HCT116 (cell line): ENCODE measurements at regions not wholly inside any gene's neighbourhood (a gene's known extent, or its start where the extent isn't known, plus 50 kb on each side); places are given as distances from the start of the nearest gene placed in this dataset.

Source experiments
- ATAC-seq: fragments of 200-7000 bp; cut with Tn5 transposase; 2 replicates; pipeline ENCODE4 v1.9.1; 2020; ENCODE audit warnings: mild to moderate bottlenecking, moderate library complexity
- BruUV-seq: library from RNA; stranded (reverse); fragments of 400-500 nt; replicated peaks from 2 replicates; lab custom pipeline; 2021; lab: Mats Ljungman, UMichigan
- CTCF ChIA-PET: fragments of 300-600 bp; sonication (Branson Sonifier 250); formaldehyde crosslinking; loops from one replicate; lab custom pipeline; 2021; ENCODE audit warnings: antibody characterized with exemption; lab: Charles Lee
- POLR2A ChIA-PET: fragments of 300-600, 350-600 bp; sonication (Branson Sonifier 250); formaldehyde crosslinking; loops from one replicate; lab custom pipeline; 2021; ENCODE audit warnings: antibody characterized with exemption; lab: Charles Lee
- RAD21 ChIA-PET, 2 experiments: fragments of 300-600 bp; sonication (Branson Sonifier 250); formaldehyde crosslinking; loops; one replicate each; lab custom pipeline; 2023; ENCODE audit warnings: low total read pairs in 2 of 2; ENCODE audit not compliant: uncharacterized antibody in 2 of 2, unreplicated experiment in 2 of 2, low non-redundant PET in 1 of 2; lab: Charles Lee
- DNase-seq: peaks from one replicate; pipeline ENCODE4 v3.0.0-alpha.2; 2010; ENCODE audit warnings: low read depth, low spot score
- H2AFZ ChIP-seq: fragments of 200-600 bp; shearing (Covaris generic), sonication (generic); 2 replicates; pipeline ENCODE4 v1.6.1; 2017; ENCODE audit warnings: low read depth, mixed run types, mixed read lengths, antibody characterized with exemption, low read length; ENCODE audit not compliant: poor library complexity, severe bottlenecking
- H3K27ac ChIP-seq: 2 replicates; pipeline ENCODE4 v1.5.1; 2012; ENCODE audit warnings: low read depth, low read length
- H3K27me3 ChIP-seq: fragments of 200-600 bp; sonication (generic); 2 replicates; pipeline ENCODE4 v1.6.1; 2016; ENCODE audit warnings: mixed run types, low read length, mixed read lengths; ENCODE audit not compliant: insufficient read depth
- H3K36me3 ChIP-seq, 2 experiments: fragments of 200-500 bp in 1 of 2; fragments of 200-600 bp in 1 of 2; sonication (Bioruptor generic) in 1 of 2; sonication (generic) in 1 of 2; 2 replicates each; pipeline versions ENCODE4 v1.5.1 to v1.6.1; 2014 to 2016; ENCODE audit warnings: low read length in 2 of 2, inconsistent platforms in 1 of 2, mixed read lengths in 1 of 2, mixed run types in 1 of 2; ENCODE audit not compliant: insufficient read depth in 2 of 2, control insufficient read depth in 1 of 2
- H3K4me1 ChIP-seq, 2 experiments: fragments of 200-600 bp in 1 of 2; sonication (generic) in 1 of 2; 2 replicates each; pipeline versions ENCODE4 v1.5.1 to v1.6.1; 2012 to 2017; ENCODE audit warnings: low read length in 2 of 2, inconsistent platforms in 1 of 2, mild to moderate bottlenecking in 1 of 2, mixed read lengths in 1 of 2, mixed run types in 1 of 2, moderate library complexity in 1 of 2; ENCODE audit not compliant: insufficient read depth in 2 of 2, control insufficient read depth in 1 of 2
- H3K4me2 ChIP-seq: fragments of 200-600 bp; sonication (generic); 2 replicates; pipeline ENCODE4 v1.6.1; 2017; ENCODE audit warnings: mixed run types, low read length, mixed read lengths
- H3K4me3 ChIP-seq, 2 experiments: fragments of 200-600 bp in 1 of 2; sonication (generic) in 1 of 2; replicated peaks in 1 of 2; 2 replicates each; pipeline ENCODE4 v1.5.1; 2011 to 2016; ENCODE audit warnings: low read length in 2 of 2, control low read depth in 1 of 2, low read depth in 1 of 2, mild to moderate bottlenecking in 1 of 2, mixed read lengths in 1 of 2, mixed run types in 1 of 2
- H3K79me2 ChIP-seq: fragments of 200-600 bp; sonication (generic); 2 replicates; pipeline ENCODE4 v1.6.1; 2017; ENCODE audit warnings: mild to moderate bottlenecking, mixed run types, low read length, moderate library complexity, mixed read lengths; ENCODE audit not compliant: insufficient read depth
- H3K9ac ChIP-seq: fragments of 200-600 bp; sonication (generic); 2 replicates; pipeline ENCODE4 v1.6.1; 2016; ENCODE audit warnings: low read length, mixed read lengths
- H3K9me2 ChIP-seq: fragments of 200-600 bp; sonication (generic), shearing (Covaris generic); 2 replicates; pipeline ENCODE4 v1.6.1; 2017; ENCODE audit warnings: mixed run types, mild to moderate bottlenecking, moderate library complexity; ENCODE audit not compliant: insufficient read depth
- H3K9me3 ChIP-seq, 2 experiments: fragments of 200-500 bp in 1 of 2; fragments of 200-600 bp in 1 of 2; sonication (Bioruptor generic) in 1 of 2; sonication (generic) in 1 of 2; 2 replicates each; pipeline ENCODE4 v1.6.1; 2014 to 2017; ENCODE audit warnings: low read length in 2 of 2, mixed read lengths in 2 of 2, inconsistent platforms in 1 of 2, low read depth in 1 of 2, mild to moderate bottlenecking in 1 of 2, mixed run types in 1 of 2, moderate library complexity in 1 of 2; ENCODE audit not compliant: control insufficient read depth in 1 of 2, insufficient read depth in 1 of 2
- H4K20me1 ChIP-seq: fragments of 200-600 bp; sonication (generic), shearing (Covaris generic); 2 replicates; pipeline ENCODE4 v1.6.1; 2017; ENCODE audit warnings: mixed run types, mild to moderate bottlenecking, moderate library complexity; ENCODE audit not compliant: insufficient read depth
- CBX3 ChIP-seq: IDR thresholded peaks from 2 replicates; pipeline ENCODE4 v1.6.1; 2012; ENCODE audit warnings: low read depth
- ELF1 ChIP-seq: IDR thresholded peaks from 2 replicates; pipeline ENCODE4 v1.6.1; 2012; ENCODE audit warnings: low read depth, borderline replicate concordance
- EZH2phosphoT487 ChIP-seq: fragments of 200-600 bp; IDR thresholded peaks from 2 replicates; pipeline ENCODE4 v1.6.1; 2018; ENCODE audit warnings: antibody characterized with exemption, borderline replicate concordance
- POLR2AphosphoS5 ChIP-seq: IDR thresholded peaks from 2 replicates; pipeline ENCODE4 v1.6.1; 2011; ENCODE audit warnings: mild to moderate bottlenecking, low read depth, low read length, moderate library complexity
- RAD21 ChIP-seq: IDR thresholded peaks from 2 replicates; pipeline ENCODE4 v1.6.1; 2012; ENCODE audit warnings: low read depth, mild to moderate bottlenecking
- SIN3A ChIP-seq: IDR thresholded peaks from 2 replicates; pipeline ENCODE4 v1.6.1; 2012; ENCODE audit warnings: low read depth
- SP1 ChIP-seq: IDR thresholded peaks from 2 replicates; pipeline ENCODE4 v1.6.1; 2012; ENCODE audit warnings: low read depth
- YY1 ChIP-seq: IDR thresholded peaks from 2 replicates; pipeline ENCODE4 v1.6.1; 2011; ENCODE audit warnings: low read length, low read depth, moderate library complexity, mild to moderate bottlenecking; ENCODE audit not compliant: insufficient replicate concordance; ENCODE audit errors: extremely low read depth
- intact Hi-C: fragments of 100-400 bp; cut with micrococcal nuclease; formaldehyde crosslinking; loops from 2 replicates; pipeline ENCODE4 v1.10.0; 2022
- TF ChIP-seq, protein P1 (sequence below): IDR thresholded peaks from 2 replicates; pipeline ENCODE4 v1.6.1; 2012
- TF ChIP-seq, protein P2 (sequence below): IDR thresholded peaks from 2 replicates; pipeline ENCODE4 v1.6.1; 2011; ENCODE audit warnings: mild to moderate bottlenecking, low read length, moderate library complexity; ENCODE audit not compliant: insufficient replicate concordance; ENCODE audit errors: extremely low read depth

DNA sequence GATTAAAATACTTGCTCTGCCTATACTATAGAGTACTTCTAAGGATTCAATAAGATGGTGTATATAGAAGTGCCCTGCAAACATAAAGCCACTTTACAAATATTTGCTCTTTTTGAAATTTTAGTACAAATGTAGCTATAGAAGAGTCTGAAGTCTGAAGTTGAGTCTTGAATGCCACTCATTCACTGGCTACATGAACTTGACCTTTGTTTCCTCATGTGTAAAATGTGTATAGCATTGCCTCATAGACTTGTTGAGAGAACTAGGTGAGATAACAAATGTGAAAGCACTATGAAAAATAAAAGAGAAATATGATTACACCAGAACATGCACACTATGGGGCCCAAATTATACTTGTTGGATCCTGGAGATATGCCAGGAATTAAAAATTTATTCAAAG is 244.7 kb downstream of the SEC61B start:
- no peak overlapping the region for H2AFZ ChIP-seq
- no peaks in the 10 kb centered on the region for H3K36me3 ChIP-seq
- ChIA-PET RAD21 (no interaction called here), POLR2A (no interaction called here), CTCF (no interaction called here)
- H3K9ac ChIP-seq, result no peak overlapping the region
- H3K4me2 ChIP-seq, result no peak overlapping the region
- H3K9me3 ChIP-seq, result no peaks in the 10 kb centered on the region
- no peaks in the 10 kb centered on the region for H3K79me2 ChIP-seq
- H3K9me2 ChIP-seq, result no peaks in the 10 kb centered on the region
- no peaks in the 10 kb centered on the region for H4K20me1 ChIP-seq
- no peak overlapping the region for H3K27ac ChIP-seq
- no peak for DNase-seq
- no peak overlapping the region for H3K4me3 ChIP-seq
- TF ChIP-seq, protein P1, sequence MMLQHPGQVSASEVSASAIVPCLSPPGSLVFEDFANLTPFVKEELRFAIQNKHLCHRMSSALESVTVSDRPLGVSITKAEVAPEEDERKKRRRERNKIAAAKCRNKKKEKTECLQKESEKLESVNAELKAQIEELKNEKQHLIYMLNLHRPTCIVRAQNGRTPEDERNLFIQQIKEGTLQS, result no peak
- TF ChIP-seq RAD21 (no peak), EZH2phosphoT487 (no peak), ELF1 (no peak), YY1 (no peak), SIN3A (no peak), POLR2AphosphoS5 (no peak), CBX3 (no peak), SP1 (no peak)
- TF ChIP-seq, protein P2, sequence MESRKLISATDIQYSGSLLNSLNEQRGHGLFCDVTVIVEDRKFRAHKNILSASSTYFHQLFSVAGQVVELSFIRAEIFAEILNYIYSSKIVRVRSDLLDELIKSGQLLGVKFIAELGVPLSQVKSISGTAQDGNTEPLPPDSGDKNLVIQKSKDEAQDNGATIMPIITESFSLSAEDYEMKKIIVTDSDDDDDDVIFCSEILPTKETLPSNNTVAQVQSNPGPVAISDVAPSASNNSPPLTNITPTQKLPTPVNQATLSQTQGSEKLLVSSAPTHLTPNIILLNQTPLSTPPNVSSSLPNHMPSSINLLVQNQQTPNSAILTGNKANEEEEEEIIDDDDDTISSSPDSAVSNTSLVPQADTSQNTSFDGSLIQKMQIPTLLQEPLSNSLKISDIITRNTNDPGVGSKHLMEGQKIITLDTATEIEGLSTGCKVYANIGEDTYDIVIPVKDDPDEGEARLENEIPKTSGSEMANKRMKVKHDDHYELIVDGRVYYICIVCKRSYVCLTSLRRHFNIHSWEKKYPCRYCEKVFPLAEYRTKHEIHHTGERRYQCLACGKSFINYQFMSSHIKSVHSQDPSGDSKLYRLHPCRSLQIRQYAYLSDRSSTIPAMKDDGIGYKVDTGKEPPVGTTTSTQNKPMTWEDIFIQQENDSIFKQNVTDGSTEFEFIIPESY, result no peak
- no peak for ATAC-seq
- no peaks in the 10 kb centered on the region for H3K27me3 ChIP-seq
- no TSS peak for BruUV-seq
- intact Hi-C loops, result no loop called here
- no peaks in the 10 kb centered on the region for H3K4me1 ChIP-seq
